ENCODE measurements at regions not wholly inside any gene's neighbourhood (a gene's known extent, or its start where the extent isn't known, plus 50 kb on each side); places are given as distances from the start of the nearest gene placed in this dataset.

- WGBS, 2 donors: 70 to 82% methylated on average over 2 of the region's 2 CpGs
- intact Hi-C loops (cut with DNase I; ENCODE audit: low total_unique reads): no loop called here
- no peak for DNase-seq
Measured at GRCh38 chr5:39675676-39676075, 250.9 kb upstream of the DAB2 start.

GRCh38 chr5:39674209-39675082 is 249.7 kb upstream of the DAB2 start:
- Histone ChIP-seq H3K27ac (no peak overlapping the region), H3K4me3 (no peak overlapping the region), H3K4me1 (no peaks in the 10 kb centered on the region), H3K27me3 (no peaks in the 10 kb centered on the region), H3K9me3 (no peaks in the 10 kb centered on the region), H3K36me3 (ENCODE audit: low read depth, missing control alignments) (no peaks in the 10 kb centered on the region)
- 77 to 80% methylated on average over 2 of the region's 2 CpGs for WGBS, 2 donors
- DNase-seq: no peak
- TF ChIP-seq, protein P1, sequence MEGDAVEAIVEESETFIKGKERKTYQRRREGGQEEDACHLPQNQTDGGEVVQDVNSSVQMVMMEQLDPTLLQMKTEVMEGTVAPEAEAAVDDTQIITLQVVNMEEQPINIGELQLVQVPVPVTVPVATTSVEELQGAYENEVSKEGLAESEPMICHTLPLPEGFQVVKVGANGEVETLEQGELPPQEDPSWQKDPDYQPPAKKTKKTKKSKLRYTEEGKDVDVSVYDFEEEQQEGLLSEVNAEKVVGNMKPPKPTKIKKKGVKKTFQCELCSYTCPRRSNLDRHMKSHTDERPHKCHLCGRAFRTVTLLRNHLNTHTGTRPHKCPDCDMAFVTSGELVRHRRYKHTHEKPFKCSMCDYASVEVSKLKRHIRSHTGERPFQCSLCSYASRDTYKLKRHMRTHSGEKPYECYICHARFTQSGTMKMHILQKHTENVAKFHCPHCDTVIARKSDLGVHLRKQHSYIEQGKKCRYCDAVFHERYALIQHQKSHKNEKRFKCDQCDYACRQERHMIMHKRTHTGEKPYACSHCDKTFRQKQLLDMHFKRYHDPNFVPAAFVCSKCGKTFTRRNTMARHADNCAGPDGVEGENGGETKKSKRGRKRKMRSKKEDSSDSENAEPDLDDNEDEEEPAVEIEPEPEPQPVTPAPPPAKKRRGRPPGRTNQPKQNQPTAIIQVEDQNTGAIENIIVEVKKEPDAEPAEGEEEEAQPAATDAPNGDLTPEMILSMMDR (IDR thresholded peaks at IDR 0.05): no peak
- TF ChIP-seq POLR2A (IDR thresholded peaks at IDR 0.05): no peak
- intact Hi-C loops (cut with DNase I; ENCODE audit: low total_unique reads): no loop called here

More at GRCh38 chr5:39675676-39676075, 250.9 kb upstream of the DAB2 start:
- Histone ChIP-seq H3K36me3 (ENCODE audit: low read depth, missing control alignments) (no peaks in the 10 kb centered on the region), H3K27ac (no peak overlapping the region), H3K4me3 (no peak overlapping the region), H3K9me3 (no peaks in the 10 kb centered on the region), H3K4me1 (no peaks in the 10 kb centered on the region), H3K27me3 (no peaks in the 10 kb centered on the region)
- no peak for TF ChIP-seq POLR2A (IDR thresholded peaks at IDR 0.05)
- TF ChIP-seq, protein P1 (IDR thresholded peaks at IDR 0.05): no peak

GRCh38 chr5:39671561-39671961 is 246.8 kb upstream of the DAB2 start:
- no peaks in the 10 kb centered on the region for H3K9me3 ChIP-seq
- H3K4me3 ChIP-seq: no peak overlapping the region
- intact Hi-C loops (cut with DNase I; ENCODE audit: low total_unique reads): no loop called here
- TF ChIP-seq, protein P1 (IDR thresholded peaks at IDR 0.05): no peak
- no peak for TF ChIP-seq POLR2A (IDR thresholded peaks at IDR 0.05)
- H3K36me3 ChIP-seq (ENCODE audit: low read depth, missing control alignments): no peaks in the 10 kb centered on the region
- H3K4me1 ChIP-seq: no peaks in the 10 kb centered on the region
- no peaks in the 10 kb centered on the region for H3K27me3 ChIP-seq
- DNase-seq: no peak
- WGBS, 2 donors: 45 to 50% methylated on average over 1 of the region's 1 CpG
- H3K27ac ChIP-seq: no peak overlapping the region

- no peak for TF ChIP-seq POLR2A (IDR thresholded peaks at IDR 0.05)
- TF ChIP-seq, protein P1 (IDR thresholded peaks at IDR 0.05): no peak
- H3K4me3 ChIP-seq: no peak overlapping the region
- DNase-seq: no peak
- H3K4me1 ChIP-seq: no peaks in the 10 kb centered on the region
- no peaks in the 10 kb centered on the region for H3K27me3 ChIP-seq
- no peaks in the 10 kb centered on the region for H3K9me3 ChIP-seq
- no peaks in the 10 kb centered on the region for H3K36me3 ChIP-seq (ENCODE audit: low read depth, missing control alignments)
- intact Hi-C loops (cut with DNase I; ENCODE audit: low total_unique reads): no loop called here
- no peak overlapping the region for H3K27ac ChIP-seq
Measured at GRCh38 chr5:39670955-39671354, 246.2 kb upstream of the DAB2 start.

DNA sequence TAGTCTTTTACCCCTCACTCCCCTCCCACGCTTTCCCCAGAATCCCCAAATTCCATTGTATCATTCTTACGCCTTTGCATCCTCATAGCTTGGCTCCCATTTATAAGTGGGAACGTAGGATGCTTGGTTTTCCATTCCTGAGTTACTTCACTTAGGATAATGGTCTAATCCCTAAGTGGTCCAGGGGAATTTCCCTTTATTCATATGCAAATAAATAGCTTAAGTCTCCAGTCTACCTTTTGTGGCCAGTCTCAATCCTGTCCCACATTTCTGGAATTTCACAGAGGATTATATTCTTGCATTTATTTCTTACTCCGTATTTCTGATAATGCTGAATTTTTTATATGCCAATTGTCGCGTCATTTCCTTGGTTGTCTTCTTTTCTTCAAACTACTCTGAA is 245.6 kb upstream of the DAB2 start:
- TF ChIP-seq, protein P1 (IDR thresholded peaks at IDR 0.05): no peak
- TF ChIP-seq POLR2A (IDR thresholded peaks at IDR 0.05): no peak
- no peak overlapping the region for H3K27ac ChIP-seq
- H3K36me3 ChIP-seq (ENCODE audit: low read depth, missing control alignments): no peaks in the 10 kb centered on the region
- H3K9me3 ChIP-seq: no peaks in the 10 kb centered on the region
- H3K27me3 ChIP-seq: no peaks in the 10 kb centered on the region
- WGBS, 2 donors: 89 to 95% methylated on average over 6 of the region's 6 CpGs
- H3K4me1 ChIP-seq: no peaks in the 10 kb centered on the region
- no peak for DNase-seq
- intact Hi-C loops (cut with DNase I; ENCODE audit: low total_unique reads): no loop called here
- H3K4me3 ChIP-seq: no peak overlapping the region

Data from testis (tissue), 2 donors.